Stomach (tissue), 8 donors: ENCODE measurements at regions not wholly inside any gene's neighbourhood (a gene's known extent, or its start where the extent isn't known, plus 50 kb on each side); places are given as distances from the start of the nearest gene placed in this dataset.

Experiments used
- DNase-seq, 2 donors: peaks; one replicate each; pipeline versions ENCODE4 v3.0.0 to v3.0.0-alpha.2; 2013 to 2019
- H3K27ac ChIP-seq, 5 donors: fragments of 200-600 bp in 4 of 5; sonication (generic) in 4 of 5; one replicate each; pipeline ENCODE4 v1.5.1; 2013 to 2019; ENCODE audit warnings: mild to moderate bottlenecking in 1 of 5, moderate library complexity in 1 of 5
- H3K27me3 ChIP-seq, 3 donors: fragments of 200-600 bp; sonication (generic); one replicate each; pipeline ENCODE4 v1.5.1; 2017 to 2019; ENCODE audit warnings: mixed run types in 1 of 3
- H3K36me3 ChIP-seq, 4 donors: fragments of 200-600 bp; sonication (generic); 1 replicate in 3 of 4; 2 replicates in 1 of 4; pipeline ENCODE4 v1.5.1; 2016 to 2019
- H3K4me1 ChIP-seq, 4 donors: fragments of 200-600 bp; sonication (generic); one replicate each; pipeline ENCODE4 v1.5.1; 2016 to 2019
- H3K4me3 ChIP-seq, 4 donors: fragments of 200-600 bp; sonication (generic) in 3 of 4; one replicate each; pipeline ENCODE4 v1.5.1; 2016 to 2019; ENCODE audit warnings: mild to moderate bottlenecking in 1 of 4
- H3K9me3 ChIP-seq, 4 donors: fragments of 200-600 bp; sonication (generic); one replicate each; pipeline ENCODE4 v1.5.1; 2016 to 2019
- EP300 ChIP-seq: sonication (generic); formaldehyde crosslinking; IDR thresholded peaks from one replicate; pipeline ENCODE4 v1.6.1; 2017; ENCODE audit warnings: antibody characterized with exemption
- POLR2A ChIP-seq, 4 donors: fragments of 450-650 bp; IDR thresholded peaks; one replicate each; pipeline ENCODE4 v1.6.1; 2016; ENCODE audit warnings: antibody characterized with exemption in 4 of 4, control low read depth in 2 of 4, mild to moderate bottlenecking in 1 of 4, moderate library complexity in 1 of 4
- POLR2AphosphoS5 ChIP-seq, 3 donors: sonication (generic); formaldehyde crosslinking; IDR thresholded peaks; one replicate each; pipeline ENCODE4 v1.6.1; 2016; ENCODE audit warnings: antibody characterized with exemption in 3 of 3
- WGBS, 5 donors: extraction: QIAGEN DNeasy Blood & Tissue Kit in 3 of 5; methylation state at CpG; one replicate each; pipeline versions ENCODE4 v1.1.5 to v1.1.7; 2013 to 2018; 5-methylcytosine and 5-hydroxymethylcytosine counted together
- intact Hi-C: fragments of 100-400 bp; cut with DNase I; formaldehyde crosslinking; loops from one replicate; pipeline ENCODE4 v1.15.1; 2023; ENCODE audit warnings: low total_unique reads
- TF ChIP-seq, protein P1 (sequence below), 7 experiments: fragments of 450-650 bp in 4 of 7; fragments of 200-600 bp in 3 of 7; sonication (generic) in 3 of 7; IDR thresholded peaks; one replicate each; pipeline ENCODE4 v1.5.1; 2016 to 2019; ENCODE audit warnings: antibody characterized with exemption in 7 of 7, control low read depth in 2 of 7, mild to moderate bottlenecking in 1 of 7
- donor health status: healthy with polysubstance abuse.
- donor health status: Bipolar disorder and iron deficiency.
- donor health status: healthy.

DNA sequence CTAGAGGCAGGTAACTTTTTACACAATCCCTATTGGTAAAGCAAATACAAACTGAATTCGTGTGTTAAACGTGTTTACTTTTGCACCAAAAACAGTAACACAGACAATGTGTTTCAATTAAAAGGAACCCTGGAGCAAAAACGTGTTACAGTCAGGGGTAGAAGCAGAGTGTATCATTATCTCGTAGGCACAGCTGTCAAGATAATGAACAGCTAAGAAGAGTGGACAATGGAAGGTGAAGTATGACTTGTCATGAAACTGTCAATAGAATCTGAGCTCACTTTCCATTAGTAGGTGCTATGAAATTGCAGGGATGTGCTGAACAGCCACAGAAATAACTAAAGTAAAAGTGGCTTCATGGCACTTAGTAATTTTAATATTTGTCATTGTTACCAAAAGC lies 1229.8 kb upstream of the WWC1 start:
- no peaks in the 10 kb centered on the region for H3K36me3 ChIP-seq
- no peak for DNase-seq
- TF ChIP-seq POLR2A (IDR thresholded peaks at IDR 0.05) (no peak), EP300 (no peak), POLR2AphosphoS5 (IDR thresholded peaks at IDR 0.05) (no peak)
- TF ChIP-seq, protein P1, sequence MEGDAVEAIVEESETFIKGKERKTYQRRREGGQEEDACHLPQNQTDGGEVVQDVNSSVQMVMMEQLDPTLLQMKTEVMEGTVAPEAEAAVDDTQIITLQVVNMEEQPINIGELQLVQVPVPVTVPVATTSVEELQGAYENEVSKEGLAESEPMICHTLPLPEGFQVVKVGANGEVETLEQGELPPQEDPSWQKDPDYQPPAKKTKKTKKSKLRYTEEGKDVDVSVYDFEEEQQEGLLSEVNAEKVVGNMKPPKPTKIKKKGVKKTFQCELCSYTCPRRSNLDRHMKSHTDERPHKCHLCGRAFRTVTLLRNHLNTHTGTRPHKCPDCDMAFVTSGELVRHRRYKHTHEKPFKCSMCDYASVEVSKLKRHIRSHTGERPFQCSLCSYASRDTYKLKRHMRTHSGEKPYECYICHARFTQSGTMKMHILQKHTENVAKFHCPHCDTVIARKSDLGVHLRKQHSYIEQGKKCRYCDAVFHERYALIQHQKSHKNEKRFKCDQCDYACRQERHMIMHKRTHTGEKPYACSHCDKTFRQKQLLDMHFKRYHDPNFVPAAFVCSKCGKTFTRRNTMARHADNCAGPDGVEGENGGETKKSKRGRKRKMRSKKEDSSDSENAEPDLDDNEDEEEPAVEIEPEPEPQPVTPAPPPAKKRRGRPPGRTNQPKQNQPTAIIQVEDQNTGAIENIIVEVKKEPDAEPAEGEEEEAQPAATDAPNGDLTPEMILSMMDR (IDR thresholded peaks at IDR 0.05) = no peak
- no peak overlapping the region for H3K27ac ChIP-seq
- no peaks in the 10 kb centered on the region for H3K27me3 ChIP-seq
- intact Hi-C loops = no loop called here
- no peaks in the 10 kb centered on the region for H3K9me3 ChIP-seq
- no peak overlapping the region for H3K4me3 ChIP-seq
- H3K4me1 ChIP-seq = peaks cover 0 to 19% (median 0%) of the 10 kb centered on the region in 4 donors
- 11 to 41% (median 25%) methylated on average over 4 of the region's 4 CpGs for WGBS, 5 donors

DNA sequence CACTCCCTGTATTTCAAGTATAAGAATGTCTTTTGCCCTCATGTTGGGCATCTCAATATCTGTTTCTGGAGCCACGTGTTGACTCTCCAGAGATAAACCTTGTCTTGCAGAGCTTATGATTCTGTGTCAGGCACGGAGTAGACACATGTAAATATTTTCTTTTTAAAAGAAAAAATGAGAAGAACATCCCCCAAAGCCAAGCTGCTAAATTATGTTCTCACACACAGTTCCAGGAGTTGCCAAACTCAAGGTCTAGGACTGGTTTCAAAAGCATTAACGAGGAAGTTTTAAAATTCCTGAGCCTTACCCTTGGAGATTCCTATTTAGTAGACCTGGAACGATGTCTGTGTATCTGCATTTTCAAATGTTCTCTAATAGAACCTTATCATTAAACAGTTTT lies 1228.3 kb upstream of the WWC1 start:
- Histone ChIP-seq H3K9me3 (no peaks in the 10 kb centered on the region), H3K4me3 (no peak overlapping the region), H3K27ac (no peak overlapping the region), H3K27me3 (no peaks in the 10 kb centered on the region), H3K4me1 (peaks cover 0 to 6% (median 0%) of the 10 kb centered on the region in 4 donors), H3K36me3 (no peaks in the 10 kb centered on the region)
- 34 to 51% (median 35%) methylated on average over 4 of the region's 4 CpGs for WGBS, 5 donors
- no peak for DNase-seq
- TF ChIP-seq POLR2AphosphoS5 (IDR thresholded peaks at IDR 0.05) (no peak), POLR2A (IDR thresholded peaks at IDR 0.05) (no peak), EP300 (no peak)
- TF ChIP-seq, protein P1 (IDR thresholded peaks at IDR 0.05) = no peak
- intact Hi-C loops = no loop called here

DNA sequence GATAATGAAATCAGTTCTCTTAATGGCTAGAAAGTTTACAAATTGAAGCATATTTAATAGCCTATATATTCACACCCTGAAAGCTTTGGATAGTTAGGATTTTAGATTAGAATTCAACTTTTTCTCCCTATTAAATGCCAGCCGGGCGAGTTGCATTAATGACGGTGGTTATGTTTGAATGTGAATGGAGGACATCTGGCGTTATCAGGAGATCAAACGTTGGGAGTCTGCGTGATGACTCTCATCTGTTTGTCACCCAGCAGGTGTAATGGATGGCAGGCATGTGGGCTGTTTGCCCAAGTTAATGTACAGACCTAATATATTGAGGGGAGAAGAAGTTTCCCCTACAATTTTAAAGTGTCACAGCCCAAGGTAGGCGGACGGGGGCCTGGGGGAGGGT lies 1227.7 kb upstream of the WWC1 start:
- 68 to 79% (median 74%) methylated on average over 8 of the region's 8 CpGs for WGBS, 5 donors
- Histone ChIP-seq H3K4me3 (no peak overlapping the region), H3K4me1 (peaks cover 0 to 5% (median 0%) of the 10 kb centered on the region in 4 donors), H3K36me3 (no peaks in the 10 kb centered on the region), H3K9me3 (no peaks in the 10 kb centered on the region), H3K27ac (no peak overlapping the region), H3K27me3 (no peaks in the 10 kb centered on the region)
- no peak for TF ChIP-seq POLR2A (IDR thresholded peaks at IDR 0.05)
- TF ChIP-seq EP300 = no peak
- TF ChIP-seq POLR2AphosphoS5 (IDR thresholded peaks at IDR 0.05) = no peak
- TF ChIP-seq, protein P1 (IDR thresholded peaks at IDR 0.05) = no peak
- DNase-seq = peak in 1 of 2 donors; percentile 8
- intact Hi-C loops = no loop called here

DNA sequence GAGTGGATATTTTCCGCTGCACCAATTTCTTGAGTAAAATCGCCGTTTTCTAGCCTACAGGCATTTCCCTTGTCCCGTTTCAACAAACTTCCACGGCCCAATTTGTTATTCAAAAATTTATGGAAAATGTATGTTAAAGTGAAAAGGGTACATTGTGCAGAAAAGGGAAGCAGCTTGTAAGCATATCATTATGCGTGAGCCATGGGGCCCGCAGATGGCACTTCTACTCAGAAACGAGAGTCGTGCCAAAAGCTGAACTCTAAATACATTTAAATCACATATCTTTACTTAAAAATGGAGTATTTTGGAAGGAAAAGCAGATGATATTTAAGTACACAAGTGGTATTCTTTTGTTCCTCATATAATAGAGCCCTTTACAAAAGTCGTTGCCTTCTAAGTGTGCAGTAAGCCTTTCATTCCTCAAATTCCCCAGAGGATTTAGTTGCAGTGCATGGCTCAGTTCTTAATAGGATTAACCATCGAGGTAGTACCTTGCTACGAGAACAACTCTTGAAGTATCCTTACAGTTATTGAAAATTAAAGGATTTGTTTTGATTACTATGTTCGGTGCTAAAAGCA lies 1227.2 kb upstream of the WWC1 start:
- Histone ChIP-seq H3K27me3 (no peaks in the 10 kb centered on the region), H3K4me1 (peaks cover 0 to 2% (median 0%) of the 10 kb centered on the region in 4 donors), H3K9me3 (no peaks in the 10 kb centered on the region), H3K36me3 (no peaks in the 10 kb centered on the region), H3K4me3 (no peak overlapping the region), H3K27ac (no peak overlapping the region)
- DNase-seq = no peak
- intact Hi-C loops = no loop called here
- TF ChIP-seq, protein P1 (IDR thresholded peaks at IDR 0.05) = no peak
- TF ChIP-seq EP300 (no peak), POLR2AphosphoS5 (IDR thresholded peaks at IDR 0.05) (no peak), POLR2A (IDR thresholded peaks at IDR 0.05) (no peak)
- WGBS, 5 donors = 70 to 77% (median 74%) methylated on average over 13 of the region's 13 CpGs
